GM23338 (cell line): ENCODE measurements at regions not wholly inside any gene's neighbourhood (a gene's known extent, or its start where the extent isn't known, plus 50 kb on each side); places are given as distances from the start of the nearest gene placed in this dataset.
"Not testable (repeated sequence)": the region's sequence is repeated elsewhere in the genome, so short reads cannot be mapped to it uniquely, and the experiment has no call there.

ENCODE experiments used
- ATAC-seq: fragments of 200-7000 bp; cut with Tn5 transposase; 3 replicates; pipeline ENCODE4 v1.9.1; 2020
- DNase-seq: peaks from one replicate; pipeline ENCODE4 v3.0.0-alpha.2; 2015; ENCODE audit warnings: low spot score
- H2AFZ ChIP-seq: fragments of 200-600 bp; sonication (generic); 2 replicates; pipeline ENCODE4 v1.8.0; 2016; ENCODE audit warnings: antibody characterized with exemption, mild to moderate bottlenecking, moderate library complexity
- H3F3A ChIP-seq: fragments of 200-600 bp; sonication (generic); replicated peaks from 2 replicates; pipeline ENCODE4 v1.8.0; 2017; ENCODE audit warnings: antibody characterized with exemption, mixed run types, low read depth
- H3K27ac ChIP-seq: fragments of 200-600 bp; sonication (generic); 2 replicates; pipeline ENCODE4 v1.6.1; 2016; ENCODE audit warnings: low read depth
- H3K27me3 ChIP-seq: fragments of 200-600 bp; sonication (generic); 2 replicates; pipeline ENCODE4 v1.8.0; 2016; ENCODE audit warnings: mild to moderate bottlenecking, mixed run types, moderate library complexity; ENCODE audit not compliant: insufficient read depth
- H3K36me3 ChIP-seq: fragments of 200-600 bp; sonication (generic); 2 replicates; pipeline ENCODE4 v1.8.0; 2016; ENCODE audit warnings: mild to moderate bottlenecking; ENCODE audit not compliant: insufficient read depth
- H3K4me1 ChIP-seq: fragments of 200-600 bp; sonication (generic); 2 replicates; pipeline ENCODE4 v1.8.0; 2016; ENCODE audit warnings: mild to moderate bottlenecking, moderate library complexity; ENCODE audit not compliant: insufficient read depth
- H3K4me2 ChIP-seq: fragments of 200-600 bp; sonication (generic); 2 replicates; pipeline ENCODE4 v1.7.1; 2017; ENCODE audit warnings: mixed run types
- H3K4me3 ChIP-seq: fragments of 200-600 bp; sonication (generic); 2 replicates; pipeline ENCODE4 v1.6.1; 2016; ENCODE audit warnings: mixed run types
- H3K79me2 ChIP-seq: fragments of 200-600 bp; sonication (generic); replicated peaks from 2 replicates; pipeline ENCODE4 v1.8.0; 2017; ENCODE audit warnings: mild to moderate bottlenecking; ENCODE audit not compliant: insufficient read depth
- H3K9me2 ChIP-seq: fragments of 200-600 bp; sonication (generic); 2 replicates; pipeline ENCODE4 v1.8.0; 2017; ENCODE audit not compliant: insufficient read depth
- H4K20me1 ChIP-seq: fragments of 200-600 bp; sonication (generic); replicated peaks from 2 replicates; pipeline ENCODE4 v1.8.0; 2017; ENCODE audit warnings: mild to moderate bottlenecking; ENCODE audit not compliant: insufficient read depth
- H3K27ac Mint-ChIP-seq: 2 replicates; pipeline ENCODE4 v1.8.0; 2020; ENCODE audit warnings: inconsistent platforms, mild to moderate bottlenecking, moderate library complexity, mixed read lengths
- H3K27me3 Mint-ChIP-seq: 3 replicates; pipeline ENCODE4 v1.8.0; 2022; ENCODE audit warnings: low read depth, mild to moderate bottlenecking, moderate library complexity, mixed read lengths, inconsistent platforms; ENCODE audit not compliant: insufficient read depth, poor library complexity
- H3K36me3 Mint-ChIP-seq: 3 replicates; pipeline ENCODE4 v1.8.0; 2021; ENCODE audit warnings: low read depth, mild to moderate bottlenecking, inconsistent platforms, moderate library complexity, mixed read lengths
- H3K4me1 Mint-ChIP-seq: 3 replicates; pipeline ENCODE4 v1.8.0; 2020; ENCODE audit warnings: mild to moderate bottlenecking, inconsistent platforms, mixed read lengths
- H3K4me3 Mint-ChIP-seq: 3 replicates; pipeline ENCODE4 v1.8.0; 2021; ENCODE audit warnings: moderate library complexity, mild to moderate bottlenecking, inconsistent platforms, mixed read lengths
- H3K9me3 Mint-ChIP-seq: 3 replicates; pipeline ENCODE4 v1.8.0; 2020; ENCODE audit warnings: moderate library complexity, mild to moderate bottlenecking, inconsistent platforms, mixed read lengths
- EZH2 ChIP-seq: fragments of 200-600 bp; sonication (generic); IDR thresholded peaks from one replicate; pipeline ENCODE4 v1.8.0; 2017; ENCODE audit warnings: antibody characterized with exemption, mild to moderate bottlenecking, low read depth; ENCODE audit not compliant: unreplicated experiment
- JUNB ChIP-seq: IDR thresholded peaks from one replicate; pipeline ENCODE4 v1.6.1; 2016; ENCODE audit warnings: antibody characterized with exemption; ENCODE audit not compliant: unreplicated experiment
- NANOG ChIP-seq: IDR thresholded peaks from 2 replicates; pipeline ENCODE4 v1.6.1; 2016; ENCODE audit warnings: antibody characterized with exemption, borderline replicate concordance
- ZNF331 ChIP-seq: fragments of 250-450 bp; sonication (Bioruptor Pico); IDR thresholded peaks from 2 replicates; pipeline ENCODE4 v1.5.0; 2020; ENCODE audit warnings: low read depth, mild to moderate bottlenecking, moderate library complexity
- TF ChIP-seq, protein P1 (sequence below): fragments of 250-450 bp; sonication (Bioruptor Pico); IDR thresholded peaks from 2 replicates; pipeline ENCODE4 v1.5.0; 2020; ENCODE audit warnings: mild to moderate bottlenecking, moderate library complexity

DNA sequence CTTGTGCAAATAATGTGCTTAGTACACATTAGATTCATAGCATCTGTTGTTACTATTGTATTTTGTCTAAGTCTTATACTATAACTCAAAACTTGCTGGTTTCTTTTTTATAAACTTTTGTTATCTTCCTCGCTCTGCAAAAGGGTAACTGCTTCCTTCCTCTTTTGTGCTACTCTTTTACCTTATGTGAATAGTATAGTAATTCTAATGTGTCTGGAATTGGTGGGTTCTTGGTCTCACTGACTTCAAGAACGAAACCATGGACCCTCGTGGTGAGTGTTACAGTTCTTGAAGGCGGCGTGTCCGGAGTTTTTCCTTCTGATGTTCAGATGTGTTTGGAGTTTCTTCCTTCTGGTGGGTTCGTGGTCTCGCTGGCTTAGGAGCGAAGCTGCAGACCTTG, 563.1 kb upstream of the LUZP2 start:
- no peak overlapping the region for H3K4me3 ChIP-seq
- no peaks in the 10 kb centered on the region for H3K4me1 ChIP-seq
- no peaks in the 10 kb centered on the region for H3F3A ChIP-seq
- H4K20me1 ChIP-seq, result no peaks in the 10 kb centered on the region
- H3K27me3 ChIP-seq, result no peaks in the 10 kb centered on the region
- ATAC-seq (no peak), DNase-seq (no peak)
- no peak overlapping the region for H3K27ac ChIP-seq
- no peak overlapping the region for H3K27ac Mint-ChIP-seq
- H3K9me2 ChIP-seq, result no peaks in the 10 kb centered on the region
- peaks cover 3% of the 10 kb centered on the region; the same call in 1 of the 3 replicates for H3K36me3 Mint-ChIP-seq
- peaks cover 10% of the 10 kb centered on the region; the same call in 2 of the 3 replicates for H3K9me3 Mint-ChIP-seq
- H2AFZ ChIP-seq, result no peak overlapping the region
- no peak overlapping the region for H3K4me2 ChIP-seq
- no peak overlapping the region for H3K4me3 Mint-ChIP-seq
- H3K36me3 ChIP-seq, result no peaks in the 10 kb centered on the region
- TF ChIP-seq EZH2 (no peak), JUNB (no peak)
- peaks cover 3% of the 10 kb centered on the region for H3K27me3 Mint-ChIP-seq
- H3K4me1 Mint-ChIP-seq, result no peaks in the 10 kb centered on the region
- H3K79me2 ChIP-seq, result no peaks in the 10 kb centered on the region

DNA sequence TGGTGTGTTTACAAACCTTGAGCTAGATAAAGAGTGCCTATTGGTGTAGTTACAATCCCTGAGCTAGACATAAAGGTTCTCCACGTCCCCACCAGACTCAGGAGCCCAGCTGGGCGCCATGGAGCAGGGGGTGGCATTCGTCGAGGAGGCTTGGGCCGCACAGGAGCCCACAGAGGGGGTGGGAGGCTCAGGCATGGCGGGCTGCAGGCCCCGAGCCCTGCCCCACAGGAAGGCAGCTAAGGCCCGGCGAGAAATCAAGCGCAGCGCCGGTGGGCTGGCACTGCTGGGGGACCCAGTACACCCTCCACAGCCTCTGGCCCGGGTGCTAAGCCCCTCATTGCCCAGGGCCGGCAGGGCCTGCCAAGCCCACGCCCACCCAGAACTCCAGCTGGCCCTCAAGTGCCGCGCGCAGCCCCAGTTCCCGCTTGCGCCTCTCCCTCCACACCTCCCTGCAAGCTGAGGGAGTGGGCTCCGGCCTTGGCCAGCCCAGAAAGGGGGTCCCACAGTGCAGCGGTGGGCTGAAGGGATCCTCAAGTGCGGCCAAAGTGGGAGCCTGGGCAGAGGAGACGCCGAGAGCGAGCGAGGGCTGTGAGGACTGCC, 562.1 kb upstream of the LUZP2 start:
- H3K36me3 ChIP-seq, H3K4me2 ChIP-seq, H3K79me2 ChIP-seq, ATAC-seq, H3K27me3 Mint-ChIP-seq, DNase-seq, H3K9me2 ChIP-seq, H3K27ac Mint-ChIP-seq, H3K4me3 ChIP-seq, H3K4me1 ChIP-seq, H3F3A ChIP-seq, H3K27me3 ChIP-seq, H3K4me1 Mint-ChIP-seq, H4K20me1 ChIP-seq, H3K4me3 Mint-ChIP-seq, H2AFZ ChIP-seq, H3K36me3 Mint-ChIP-seq, H3K27ac ChIP-seq: not testable (repeated sequence)
- H3K9me3 Mint-ChIP-seq, result peaks cover 17% of the 10 kb centered on the region; the same call in 2 of the 3 replicates

DNA sequence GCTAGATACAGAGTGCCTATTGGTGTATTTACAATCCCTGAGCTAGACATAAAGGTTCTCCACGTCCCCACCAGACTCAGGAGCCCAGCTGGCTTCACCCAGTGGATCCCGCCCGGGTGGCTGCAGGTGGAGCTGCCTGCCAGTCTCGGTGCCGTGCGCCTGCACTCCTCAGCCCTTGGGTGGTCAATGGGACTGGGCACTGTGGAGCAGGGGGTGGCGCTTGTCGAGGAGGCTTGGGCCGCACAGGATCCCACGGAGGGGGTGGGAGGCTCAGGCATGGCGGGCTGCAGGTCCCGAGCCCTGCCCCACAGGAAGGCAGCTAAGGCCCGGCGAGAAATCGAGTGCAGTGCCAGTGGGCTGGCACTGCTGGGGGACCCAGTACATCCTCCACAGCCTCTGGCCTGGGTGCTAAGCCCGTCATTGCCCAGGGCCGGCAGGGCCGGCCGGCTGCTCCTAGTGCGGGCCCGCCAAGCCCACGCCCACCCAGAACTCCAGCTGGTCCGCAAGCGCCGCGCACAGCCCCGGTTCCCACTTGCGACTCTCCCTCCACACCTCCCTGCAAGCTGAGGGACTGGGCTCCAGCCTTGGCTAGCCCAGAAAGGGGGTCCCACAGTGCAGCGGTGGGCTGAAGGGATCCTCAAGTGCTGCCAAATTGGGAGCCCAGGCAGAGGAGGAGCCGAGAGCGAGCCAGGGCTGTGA, 554.6 kb upstream of the LUZP2 start:
- H3K4me3 Mint-ChIP-seq, ATAC-seq, H3K36me3 Mint-ChIP-seq: not testable (repeated sequence)

DNA sequence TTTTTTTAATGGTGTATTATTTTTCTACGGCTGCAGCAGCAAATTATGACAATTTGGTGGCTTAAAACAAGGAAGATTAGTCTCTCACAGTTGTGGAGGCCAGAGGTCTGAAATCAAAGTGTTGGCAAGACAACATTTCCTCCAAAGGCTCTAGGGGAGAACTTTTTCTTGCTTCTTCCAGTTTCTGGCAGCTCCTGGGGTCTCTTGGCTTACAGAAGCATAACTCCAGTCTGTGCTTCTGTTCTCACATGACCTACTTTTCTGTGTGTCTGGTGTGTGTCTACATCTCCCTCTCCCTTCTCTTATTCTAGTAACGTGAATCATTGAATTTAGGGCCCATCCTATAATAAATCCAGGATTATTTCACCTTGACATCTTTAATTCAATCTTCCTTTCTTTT, 551.9 kb upstream of the LUZP2 start:
- ATAC-seq (no peak), DNase-seq (no peak)
- H3K36me3 ChIP-seq, result no peaks in the 10 kb centered on the region
- no peaks in the 10 kb centered on the region for H3K79me2 ChIP-seq
- H3K4me1 Mint-ChIP-seq, result no peaks in the 10 kb centered on the region
- H3K9me2 ChIP-seq, result no peaks in the 10 kb centered on the region
- no peaks in the 10 kb centered on the region for H3K27me3 Mint-ChIP-seq
- peaks cover 11% of the 10 kb centered on the region for H3K9me3 Mint-ChIP-seq
- no peak overlapping the region for H3K4me3 Mint-ChIP-seq
- H3K27ac ChIP-seq, result no peak overlapping the region
- H3K27me3 ChIP-seq, result no peaks in the 10 kb centered on the region
- H2AFZ ChIP-seq, result no peak overlapping the region
- H3K36me3 Mint-ChIP-seq, result peaks cover 6% of the 10 kb centered on the region
- H4K20me1 ChIP-seq, result no peaks in the 10 kb centered on the region
- H3K27ac Mint-ChIP-seq, result no peak overlapping the region
- no peaks in the 10 kb centered on the region for H3F3A ChIP-seq
- H3K4me1 ChIP-seq, result no peaks in the 10 kb centered on the region
- no peak overlapping the region for H3K4me3 ChIP-seq
- no peak overlapping the region for H3K4me2 ChIP-seq
- TF ChIP-seq ZNF331 (CRISPR knock-in tag) (no peak), NANOG (no peak)
- TF ChIP-seq, protein P1, sequence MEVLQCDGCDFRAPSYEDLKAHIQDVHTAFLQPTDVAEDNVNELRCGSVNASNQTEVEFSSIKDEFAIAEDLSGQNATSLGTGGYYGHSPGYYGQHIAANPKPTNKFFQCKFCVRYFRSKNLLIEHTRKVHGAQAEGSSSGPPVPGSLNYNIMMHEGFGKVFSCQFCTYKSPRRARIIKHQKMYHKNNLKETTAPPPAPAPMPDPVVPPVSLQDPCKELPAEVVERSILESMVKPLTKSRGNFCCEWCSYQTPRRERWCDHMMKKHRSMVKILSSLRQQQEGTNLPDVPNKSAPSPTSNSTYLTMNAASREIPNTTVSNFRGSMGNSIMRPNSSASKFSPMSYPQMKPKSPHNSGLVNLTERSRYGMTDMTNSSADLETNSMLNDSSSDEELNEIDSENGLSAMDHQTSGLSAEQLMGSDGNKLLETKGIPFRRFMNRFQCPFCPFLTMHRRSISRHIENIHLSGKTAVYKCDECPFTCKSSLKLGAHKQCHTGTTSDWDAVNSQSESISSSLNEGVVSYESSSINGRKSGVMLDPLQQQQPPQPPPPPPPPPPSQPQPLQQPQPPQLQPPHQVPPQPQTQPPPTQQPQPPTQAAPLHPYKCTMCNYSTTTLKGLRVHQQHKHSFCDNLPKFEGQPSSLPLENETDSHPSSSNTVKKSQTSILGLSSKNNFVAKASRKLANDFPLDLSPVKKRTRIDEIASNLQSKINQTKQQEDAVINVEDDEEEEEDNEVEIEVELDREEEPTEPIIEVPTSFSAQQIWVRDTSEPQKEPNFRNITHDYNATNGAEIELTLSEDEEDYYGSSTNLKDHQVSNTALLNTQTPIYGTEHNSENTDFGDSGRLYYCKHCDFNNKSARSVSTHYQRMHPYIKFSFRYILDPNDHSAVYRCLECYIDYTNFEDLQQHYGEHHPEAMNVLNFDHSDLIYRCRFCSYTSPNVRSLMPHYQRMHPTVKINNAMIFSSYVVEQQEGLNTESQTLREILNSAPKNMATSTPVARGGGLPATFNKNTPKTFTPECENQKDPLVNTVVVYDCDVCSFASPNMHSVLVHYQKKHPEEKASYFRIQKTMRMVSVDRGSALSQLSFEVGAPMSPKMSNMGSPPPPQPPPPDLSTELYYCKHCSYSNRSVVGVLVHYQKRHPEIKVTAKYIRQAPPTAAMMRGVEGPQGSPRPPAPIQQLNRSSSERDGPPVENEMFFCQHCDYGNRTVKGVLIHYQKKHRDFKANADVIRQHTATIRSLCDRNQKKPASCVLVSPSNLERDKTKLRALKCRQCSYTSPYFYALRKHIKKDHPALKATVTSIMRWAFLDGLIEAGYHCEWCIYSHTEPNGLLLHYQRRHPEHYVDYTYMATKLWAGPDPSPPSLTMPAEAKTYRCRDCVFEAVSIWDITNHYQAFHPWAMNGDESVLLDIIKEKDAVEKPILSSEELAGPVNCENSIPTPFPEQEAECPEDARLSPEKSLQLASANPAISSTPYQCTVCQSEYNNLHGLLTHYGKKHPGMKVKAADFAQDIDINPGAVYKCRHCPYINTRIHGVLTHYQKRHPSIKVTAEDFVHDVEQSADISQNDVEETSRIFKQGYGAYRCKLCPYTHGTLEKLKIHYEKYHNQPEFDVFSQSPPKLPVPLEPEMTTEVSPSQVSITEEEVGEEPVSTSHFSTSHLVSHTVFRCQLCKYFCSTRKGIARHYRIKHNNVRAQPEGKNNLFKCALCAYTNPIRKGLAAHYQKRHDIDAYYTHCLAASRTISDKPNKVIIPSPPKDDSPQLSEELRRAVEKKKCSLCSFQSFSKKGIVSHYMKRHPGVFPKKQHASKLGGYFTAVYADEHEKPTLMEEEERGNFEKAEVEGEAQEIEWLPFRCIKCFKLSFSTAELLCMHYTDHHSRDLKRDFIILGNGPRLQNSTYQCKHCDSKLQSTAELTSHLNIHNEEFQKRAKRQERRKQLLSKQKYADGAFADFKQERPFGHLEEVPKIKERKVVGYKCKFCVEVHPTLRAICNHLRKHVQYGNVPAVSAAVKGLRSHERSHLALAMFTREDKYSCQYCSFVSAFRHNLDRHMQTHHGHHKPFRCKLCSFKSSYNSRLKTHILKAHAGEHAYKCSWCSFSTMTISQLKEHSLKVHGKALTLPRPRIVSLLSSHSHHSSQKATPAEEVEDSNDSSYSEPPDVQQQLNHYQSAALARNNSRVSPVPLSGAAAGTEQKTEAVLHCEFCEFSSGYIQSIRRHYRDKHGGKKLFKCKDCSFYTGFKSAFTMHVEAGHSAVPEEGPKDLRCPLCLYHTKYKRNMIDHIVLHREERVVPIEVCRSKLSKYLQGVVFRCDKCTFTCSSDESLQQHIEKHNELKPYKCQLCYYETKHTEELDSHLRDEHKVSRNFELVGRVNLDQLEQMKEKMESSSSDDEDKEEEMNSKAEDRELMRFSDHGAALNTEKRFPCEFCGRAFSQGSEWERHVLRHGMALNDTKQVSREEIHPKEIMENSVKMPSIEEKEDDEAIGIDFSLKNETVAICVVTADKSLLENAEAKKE, result no peak

More for the DNA sequence above, 554.6 kb upstream of the LUZP2 start:
- not testable (repeated sequence) for H4K20me1 ChIP-seq, H3F3A ChIP-seq, H3K4me1 ChIP-seq, H3K79me2 ChIP-seq, H3K27ac ChIP-seq, H3K4me2 ChIP-seq, H3K4me3 ChIP-seq, H3K4me1 Mint-ChIP-seq, DNase-seq, H3K36me3 ChIP-seq, H3K9me2 ChIP-seq, H3K27me3 ChIP-seq, H3K27ac Mint-ChIP-seq, H2AFZ ChIP-seq, H3K27me3 Mint-ChIP-seq
- H3K9me3 Mint-ChIP-seq, result peaks cover 20% of the 10 kb centered on the region
